Endothelial cell of umbilical vein (primary cell): ENCODE measurements at regions not wholly inside any gene's neighbourhood (a gene's known extent, or its start where the extent isn't known, plus 50 kb on each side); places are given as distances from the start of the nearest gene placed in this dataset.

Experiments
- BruUV-seq: library from RNA; stranded (reverse); fragments of 400-500 nt; replicated peaks from 2 replicates; lab custom pipeline; 2021; lab: Mats Ljungman, UMichigan
- CTCF ChIA-PET: fragments of 300-600, 350-600 bp; sonication (Branson Sonifier 250); formaldehyde crosslinking; loops from one replicate; lab custom pipeline; 2021; ENCODE audit warnings: antibody characterized with exemption, inconsistent platforms; lab: Charles Lee
- POLR2A ChIA-PET: fragments of 300-600, 350-600 bp; sonication (Branson Sonifier 250); formaldehyde crosslinking; loops from one replicate; lab custom pipeline; 2021; ENCODE audit warnings: antibody characterized with exemption, inconsistent platforms; lab: Charles Lee
- DNase-seq: peaks from one replicate; pipeline ENCODE4 v3.0.0-alpha.2; 2011; ENCODE audit warnings: low read depth, low spot score
- FAIRE-seq: peaks from 2 replicates; lab custom pipeline; 2011; peaks lifted over from hg19 to GRCh38; lab: Jason Lieb, UNC
- H2AFZ ChIP-seq: 2 replicates; pipeline ENCODE4 v1.6.0; 2012; ENCODE audit warnings: low read depth, low read length, control low read depth, inconsistent platforms
- H3K27ac ChIP-seq: 2 replicates; pipeline ENCODE4 v1.5.1; 2011; ENCODE audit warnings: low read depth, mild to moderate bottlenecking, control low read depth, low read length, moderate library complexity; ENCODE audit not compliant: insufficient read depth
- H3K27me3 ChIP-seq, 2 experiments: 2 replicates each; pipeline versions ENCODE4 v1.6.0 to v1.6.1; 2011; ENCODE audit warnings: low read length in 2 of 2, mixed read lengths in 1 of 2; ENCODE audit not compliant: control insufficient read depth in 2 of 2, insufficient read depth in 2 of 2
- H3K36me3 ChIP-seq, 2 experiments: 2 replicates in 1 of 2; 3 replicates in 1 of 2; pipeline ENCODE4 v1.5.1; 2011; ENCODE audit warnings: low read length in 2 of 2, mild to moderate bottlenecking in 1 of 2, moderate library complexity in 1 of 2; ENCODE audit not compliant: control insufficient read depth in 2 of 2, insufficient read depth in 2 of 2; ENCODE audit errors: extremely low read depth in 1 of 2
- H3K4me1 ChIP-seq: 3 replicates; pipeline ENCODE4 v1.5.1; 2011; ENCODE audit warnings: mild to moderate bottlenecking, low read length; ENCODE audit not compliant: control insufficient read depth, insufficient read depth; ENCODE audit errors: extremely low read depth
- H3K4me2 ChIP-seq: 2 replicates; pipeline ENCODE4 v1.6.1; 2011; ENCODE audit warnings: low read length, control low read depth, mixed read lengths; ENCODE audit not compliant: insufficient read depth
- H3K4me3 ChIP-seq, 3 experiments: fragments of 200-600 bp in 1 of 3; sonication (generic), shearing (Covaris generic) in 1 of 3; replicated peaks in 1 of 3; 2 replicates each; pipeline ENCODE4 v1.5.1; 2011 to 2016; ENCODE audit warnings: control low read depth in 3 of 3, low read length in 3 of 3, mild to moderate bottlenecking in 2 of 3, inconsistent platforms in 1 of 3, low read depth in 1 of 3, moderate library complexity in 1 of 3; ENCODE audit not compliant: insufficient read depth in 1 of 3
- H3K79me2 ChIP-seq: 2 replicates; pipeline ENCODE4 v1.6.0; 2012; ENCODE audit warnings: low read length, inconsistent platforms; ENCODE audit not compliant: control insufficient read depth, insufficient read depth
- H3K9ac ChIP-seq: replicated peaks from 2 replicates; pipeline ENCODE3; 2011; ENCODE audit warnings: low read length, control low read depth; ENCODE audit not compliant: insufficient read depth; ENCODE audit errors: extremely low read depth
- H3K9me1 ChIP-seq: replicated peaks from 3 replicates; pipeline ENCODE4 v1.6.0; 2011; ENCODE audit warnings: mild to moderate bottlenecking, low read length; ENCODE audit not compliant: control insufficient read depth, insufficient read depth; ENCODE audit errors: extremely low read depth
- H3K9me3 ChIP-seq: replicated peaks from 2 replicates; pipeline ENCODE4 v1.5.1; 2012; ENCODE audit warnings: low read length, inconsistent platforms; ENCODE audit not compliant: control insufficient read depth, insufficient read depth
- H4K20me1 ChIP-seq: replicated peaks from 2 replicates; pipeline ENCODE3; 2011; ENCODE audit warnings: mild to moderate bottlenecking, low read length; ENCODE audit not compliant: control insufficient read depth, insufficient read depth; ENCODE audit errors: extremely low read depth
- EZH2 ChIP-seq: IDR thresholded peaks from 2 replicates; pipeline ENCODE4 v1.6.1; 2012; ENCODE audit warnings: borderline replicate concordance, low read depth, mild to moderate bottlenecking, moderate library complexity, low read length, inconsistent platforms; ENCODE audit not compliant: severe bottlenecking
- FOS ChIP-seq: IDR thresholded peaks from 2 replicates; pipeline ENCODE4 v1.6.1; 2011; ENCODE audit warnings: mild to moderate bottlenecking, low read length, moderate library complexity, borderline replicate concordance; ENCODE audit not compliant: insufficient read depth
- GATA2 ChIP-seq: IDR thresholded peaks from 2 replicates; pipeline ENCODE4 v1.7.0; 2011; ENCODE audit warnings: low read depth, mild to moderate bottlenecking, moderate library complexity, mixed read lengths, low read length; ENCODE audit not compliant: insufficient read length, insufficient read depth
- dilution Hi-C: fragments of 300-500 bp; cut with MboI; formaldehyde crosslinking; loops from one replicate; pipeline ENCODE4 v1.15.0; 2019; ENCODE audit warnings: low sequenced_read_pairs; ENCODE audit not compliant: extremely low pct_ligation_motif_present
- intact Hi-C: fragments of 100-400 bp; cut with micrococcal nuclease; formaldehyde crosslinking; loops from one replicate; pipeline ENCODE4 v1.10.0; 2022

GRCh38 chr18:76231402-76231801, 263.6 kb downstream of the ZNF516 start:
- H3K9me1 ChIP-seq, result no peaks in the 10 kb centered on the region
- no peaks in the 10 kb centered on the region for H3K36me3 ChIP-seq
- H3K4me3 ChIP-seq, result no peak overlapping the region
- H2AFZ ChIP-seq, result no peak overlapping the region
- intact Hi-C loops, result no loop called here
- no peaks in the 10 kb centered on the region for H4K20me1 ChIP-seq
- FAIRE-seq (no peak), DNase-seq (no peak)
- H3K79me2 ChIP-seq, result no peaks in the 10 kb centered on the region
- peaks cover 4% of the 10 kb centered on the region for H3K9me3 ChIP-seq
- no TSS peak for BruUV-seq
- H3K27me3 ChIP-seq, result no peaks in the 10 kb centered on the region
- no peak overlapping the region for H3K9ac ChIP-seq
- H3K4me1 ChIP-seq, result no peaks in the 10 kb centered on the region
- H3K4me2 ChIP-seq, result no peak overlapping the region
- CTCF ChIA-PET, result no interaction called here
- no peak overlapping the region for H3K27ac ChIP-seq
- POLR2A ChIA-PET, result no interaction called here
- dilution Hi-C loops, result no loop called here
- no peak for TF ChIP-seq EZH2

GRCh38 chr18:76230791-76231190, 264.3 kb downstream of the ZNF516 start:
- DNase-seq (no peak), FAIRE-seq (no peak)
- Histone ChIP-seq H3K27me3 (no peaks in the 10 kb centered on the region), H3K9ac (no peak overlapping the region), H3K79me2 (no peaks in the 10 kb centered on the region), H3K36me3 (no peaks in the 10 kb centered on the region), H3K4me2 (no peak overlapping the region), H3K9me1 (no peaks in the 10 kb centered on the region), H3K27ac (no peak overlapping the region), H4K20me1 (no peaks in the 10 kb centered on the region), H3K9me3 (peaks cover 4% of the 10 kb centered on the region), H3K4me3 (no peak overlapping the region), H2AFZ (no peak overlapping the region), H3K4me1 (no peaks in the 10 kb centered on the region)
- dilution Hi-C loops (no loop called here), intact Hi-C loops (no loop called here)
- CTCF ChIA-PET, result no interaction called here
- no peak for TF ChIP-seq FOS
- TF ChIP-seq GATA2, result no peak
- no peak for TF ChIP-seq EZH2
- no TSS peak for BruUV-seq
- POLR2A ChIA-PET, result no interaction called here
